HG02642 (cell line): ENCODE measurements at regions not wholly inside any gene's neighbourhood (a gene's known extent, or its start where the extent isn't known, plus 50 kb on each side); places are given as distances from the start of the nearest gene placed in this dataset.

Source experiments
- ATAC-seq: cut with Tn5 transposase; IDR thresholded peaks from one replicate; pipeline ENCODE4 v1.9.1; 2021; ENCODE audit warnings: mild to moderate bottlenecking; ENCODE audit not compliant: unreplicated experiment, poor library complexity

DNA sequence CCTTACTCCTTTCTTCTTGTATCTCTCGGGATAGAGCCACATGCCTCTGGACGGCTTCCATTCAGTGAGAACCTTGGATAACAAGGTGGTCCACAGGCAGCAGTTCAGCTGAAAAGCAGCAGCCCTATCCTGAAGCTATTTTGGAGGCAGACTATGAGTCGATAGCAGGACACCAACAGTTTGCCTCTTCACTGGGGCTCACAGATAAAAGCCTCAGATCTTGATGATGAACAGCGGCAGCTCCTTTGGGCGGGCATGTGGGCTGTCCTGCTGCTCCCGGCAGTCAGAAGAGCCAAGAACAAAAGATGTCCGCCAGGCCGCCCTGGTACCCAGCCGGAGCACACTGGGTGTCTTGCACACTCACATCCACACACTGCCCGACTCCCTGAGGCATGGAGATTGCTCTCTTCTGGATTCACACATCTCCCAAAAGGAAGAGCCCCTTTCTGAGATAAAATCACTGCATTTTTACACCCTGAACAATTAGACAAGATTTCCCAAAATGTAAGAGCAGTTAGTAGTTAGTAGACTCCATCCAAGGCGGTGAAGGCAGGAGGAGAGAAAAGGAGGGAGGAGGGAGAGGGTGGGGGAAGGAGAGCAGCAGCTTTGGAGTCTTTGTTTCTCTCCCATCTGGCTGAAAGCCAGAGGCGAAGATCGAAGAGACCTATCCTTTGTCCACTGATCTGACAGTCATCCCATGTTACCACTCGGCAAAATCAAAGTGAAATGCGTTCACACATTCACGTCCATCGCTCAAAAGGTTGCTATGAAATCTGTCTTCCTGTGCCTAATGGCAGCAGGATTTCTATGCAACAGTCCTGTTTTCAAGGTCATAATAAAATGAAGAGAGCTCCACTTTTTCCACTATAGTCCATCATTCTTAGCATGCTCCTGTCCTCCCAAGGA, 90.1 kb upstream of the KLF7 start:
- no peak for ATAC-seq

GRCh38 chr2:207256476-207257207, 90.9 kb upstream of the KLF7 start:
- no peak for ATAC-seq

DNA sequence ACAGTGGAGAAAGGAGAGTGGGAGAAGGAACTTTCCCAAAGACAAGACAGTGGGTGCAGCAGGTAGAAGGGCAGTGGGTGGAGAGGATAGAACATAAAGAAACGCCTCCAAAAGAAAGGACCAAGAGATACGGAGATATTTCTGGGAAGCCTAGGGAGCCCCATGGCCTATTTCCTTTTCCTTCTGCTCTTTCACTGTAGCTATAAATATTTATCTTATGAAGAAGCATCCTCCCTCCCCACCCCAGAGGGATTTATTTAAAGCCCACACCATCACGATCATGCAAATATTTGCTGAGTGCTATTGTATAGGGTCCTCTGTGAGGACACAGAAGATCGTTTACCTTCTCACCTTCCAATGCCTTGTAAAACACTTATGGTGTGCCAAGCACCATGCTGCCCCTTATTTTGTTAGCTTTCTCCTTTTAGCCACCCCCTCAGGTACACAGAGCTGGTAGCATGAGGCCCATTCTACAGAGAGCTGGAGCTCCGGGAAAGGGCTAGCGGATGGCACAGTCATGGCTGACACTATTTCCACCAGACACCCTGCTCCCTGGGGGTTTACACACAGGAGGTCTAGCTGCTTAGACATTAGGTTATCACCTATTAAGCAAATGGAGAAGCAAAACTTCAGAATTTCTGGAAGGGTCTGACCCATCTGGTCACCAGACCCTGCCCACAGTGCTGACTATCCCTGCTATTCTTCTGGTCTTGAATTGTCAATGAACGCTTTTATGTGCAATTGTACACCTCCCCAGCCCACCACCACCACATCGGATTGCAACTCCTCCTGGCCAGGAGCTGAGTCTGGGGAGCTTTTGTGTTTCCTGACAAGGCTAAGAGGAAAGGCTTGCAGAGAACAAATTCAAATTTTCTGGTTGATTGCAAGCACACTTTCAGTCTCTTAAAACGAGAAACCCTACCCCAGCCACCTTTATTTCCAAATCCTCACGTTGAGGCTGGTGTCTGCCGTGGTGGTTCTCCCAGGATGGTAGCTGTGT, 91.8 kb upstream of the KLF7 start:
- ATAC-seq: no peak

DNA sequence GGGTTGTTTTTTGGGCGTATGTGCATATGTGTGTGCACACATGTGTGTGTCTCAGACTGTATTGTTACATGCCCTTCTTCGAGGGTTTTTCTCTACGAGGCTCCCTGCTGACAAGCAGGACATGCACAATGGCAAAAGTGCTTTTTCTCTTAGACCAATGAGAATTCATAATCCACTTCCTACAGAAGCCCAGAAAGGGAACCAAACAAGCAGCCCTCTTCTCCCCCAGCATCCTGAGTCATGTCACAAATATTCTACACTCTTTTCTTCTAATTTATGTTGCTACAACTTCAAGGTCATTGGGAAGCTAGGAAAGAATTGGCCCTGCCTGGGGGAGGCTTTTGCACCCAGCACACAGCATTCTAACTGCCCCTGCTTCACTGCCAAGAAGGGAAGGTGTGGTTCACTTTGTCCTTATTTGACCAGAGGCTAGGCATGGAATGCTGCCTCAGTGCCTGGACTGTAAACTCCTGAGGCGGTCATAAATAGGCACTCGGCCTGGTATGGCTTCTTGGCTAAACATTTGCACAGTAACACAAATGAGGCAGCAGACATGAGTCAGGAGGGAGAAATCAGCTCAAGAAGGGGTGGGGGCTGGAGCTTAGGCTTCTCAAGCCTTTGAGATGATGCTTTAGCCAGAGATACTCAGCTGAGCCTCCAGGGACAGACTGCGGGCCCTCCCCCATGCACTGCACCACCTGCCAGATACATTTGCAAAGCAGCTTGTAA, 92.7 kb upstream of the KLF7 start:
- ATAC-seq: no peak

DNA sequence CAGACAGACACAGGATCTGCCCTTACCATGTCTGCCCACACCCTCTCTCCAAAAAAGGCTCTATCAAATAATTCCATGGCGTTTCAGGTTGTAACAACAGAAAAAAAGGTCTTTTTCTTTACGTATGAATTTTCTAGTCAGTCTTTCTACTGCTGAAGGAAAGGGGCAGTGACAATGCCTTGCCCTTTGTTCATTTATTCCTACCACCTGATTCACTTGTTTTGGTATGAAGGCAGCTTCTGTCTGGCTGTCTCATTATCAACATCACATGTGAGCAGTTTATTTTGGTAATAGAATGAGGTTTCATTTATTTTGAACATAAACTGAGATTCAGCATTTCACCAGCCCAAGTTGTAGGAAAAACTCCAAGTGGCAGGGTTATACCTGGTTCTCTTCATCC, 94.3 kb upstream of the KLF7 start:
- no peak for ATAC-seq

GRCh38 chr2:207260947-207261346, 95.2 kb upstream of the KLF7 start:
- ATAC-seq: no peak

GRCh38 chr2:207264310-207264709, 98.6 kb upstream of the KLF7 start:
- ATAC-seq: no peak

- no peak for ATAC-seq
These were observed 99.6 kb upstream of the KLF7 start for GRCh38 chr2:207265332-207265731.

DNA sequence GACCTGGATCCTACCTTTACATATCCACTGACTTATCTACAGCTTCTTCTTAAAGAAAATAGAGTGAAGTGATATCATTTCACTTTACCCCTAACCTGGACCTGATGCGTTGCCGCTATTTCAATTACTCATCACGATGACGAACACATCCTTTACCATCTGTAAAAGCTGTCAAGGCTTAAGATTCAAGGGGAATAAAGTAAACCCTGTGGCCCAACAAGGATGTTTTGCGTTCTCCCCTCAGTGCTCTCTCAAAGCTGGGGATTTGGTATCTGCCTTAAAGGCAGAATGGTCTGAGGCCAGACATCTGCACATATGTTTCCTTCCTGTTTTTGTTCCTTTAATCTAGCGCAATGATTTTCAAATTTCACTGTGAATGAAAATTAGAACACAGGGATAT, 100.1 kb upstream of the KLF7 start:
- no peak for ATAC-seq

DNA sequence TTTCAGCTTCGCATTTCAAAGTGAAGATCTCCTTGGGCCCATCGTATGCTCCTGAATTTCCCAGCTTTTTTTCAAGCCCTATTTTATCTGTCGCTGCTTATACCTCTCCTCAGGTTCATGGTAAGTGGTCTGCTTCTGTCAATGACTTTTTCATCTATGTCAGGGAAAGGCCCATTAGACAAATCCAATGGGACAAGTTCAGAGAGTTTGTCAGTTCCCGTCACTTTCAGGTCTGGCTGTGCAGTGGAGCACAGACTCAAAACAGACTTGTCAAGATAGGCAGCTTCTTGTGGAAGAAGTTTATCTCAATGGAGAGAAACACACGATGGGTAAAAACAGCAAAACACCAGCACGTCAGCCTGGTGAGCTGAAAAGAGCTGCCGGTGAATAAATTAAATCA, 100.9 kb upstream of the KLF7 start:
- no peak for ATAC-seq

DNA sequence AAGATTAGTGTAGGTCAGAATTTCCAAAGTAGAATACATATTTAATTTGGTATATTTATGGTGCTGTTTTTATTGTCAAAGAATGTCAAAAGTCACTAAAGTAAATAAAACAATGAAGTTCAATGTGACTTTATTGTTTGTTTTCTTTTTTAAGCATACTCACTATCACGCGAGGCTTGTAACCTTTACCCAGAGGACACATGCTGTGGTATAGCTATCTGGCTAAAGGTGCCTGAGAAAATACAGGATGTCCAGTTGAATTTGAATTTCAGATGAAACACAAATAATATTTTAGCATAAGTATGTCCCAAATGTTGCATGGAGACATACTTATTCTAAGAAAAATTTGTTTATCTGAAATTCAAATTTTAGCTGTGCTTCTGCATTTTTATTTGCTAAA, 103.3 kb upstream of the KLF7 start:
- no peak for ATAC-seq

GRCh38 chr2:207274530-207275189, 108.9 kb upstream of the KLF7 start:
- no peak for ATAC-seq

GRCh38 chr2:207275779-207276178, 110.0 kb upstream of the KLF7 start:
- no peak for ATAC-seq

DNA sequence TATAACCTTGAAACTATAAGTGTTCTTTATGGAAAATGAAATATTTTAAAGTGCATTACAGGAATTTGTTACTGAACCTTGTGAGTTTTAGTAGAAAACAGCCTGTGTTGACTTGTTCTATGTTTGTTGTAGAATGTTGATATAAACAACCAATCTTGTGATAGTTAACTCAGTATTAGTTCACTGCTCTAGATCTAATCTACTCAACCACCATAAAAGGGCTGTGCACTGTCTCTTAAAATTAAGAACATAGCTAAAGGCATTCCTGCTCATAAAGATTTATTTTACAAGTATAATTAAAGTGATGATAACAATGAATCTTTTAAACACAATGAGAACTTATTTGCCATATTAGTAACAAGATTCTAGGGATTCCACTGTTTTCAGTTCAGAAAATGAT, 110.5 kb upstream of the KLF7 start:
- no peak for ATAC-seq

DNA sequence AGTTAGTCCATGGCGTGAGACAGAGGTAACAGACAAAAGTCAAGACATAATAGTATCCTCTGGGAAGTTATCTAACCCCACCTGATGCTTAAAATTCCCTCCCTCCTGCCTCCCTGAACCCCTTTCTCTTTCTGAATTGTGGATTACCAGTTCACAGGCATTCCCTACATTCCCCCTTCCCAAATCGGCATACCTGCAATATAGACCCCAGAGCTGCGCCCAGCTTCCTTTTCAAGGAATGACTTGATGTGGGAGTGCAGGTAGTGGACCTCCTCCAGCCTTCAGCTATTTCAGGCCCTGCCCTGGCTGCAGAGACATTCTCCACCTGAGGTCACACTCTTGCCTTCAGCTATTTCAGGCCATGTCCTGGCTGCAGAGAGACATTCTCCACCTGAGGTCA, 111.1 kb upstream of the KLF7 start:
- no peak for ATAC-seq

DNA sequence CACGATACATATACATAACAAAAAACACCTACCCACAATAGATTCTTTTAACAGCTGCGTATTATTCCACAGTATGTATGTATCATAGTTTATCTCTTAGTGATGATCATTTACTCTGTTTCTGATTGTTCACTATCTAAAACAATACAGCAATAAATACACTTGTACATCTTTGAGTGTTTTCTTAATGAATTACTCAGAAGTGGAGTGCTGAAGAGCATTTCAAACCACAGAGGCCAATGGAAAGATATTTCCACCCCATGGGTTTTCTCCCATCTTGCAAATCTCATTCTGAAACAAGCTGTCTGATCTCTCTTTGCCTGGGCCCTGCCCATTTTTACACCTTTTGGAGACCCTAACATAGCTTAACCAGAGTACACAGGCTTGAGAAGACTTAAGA, 113.8 kb upstream of the KLF7 start:
- ATAC-seq: no peak

DNA sequence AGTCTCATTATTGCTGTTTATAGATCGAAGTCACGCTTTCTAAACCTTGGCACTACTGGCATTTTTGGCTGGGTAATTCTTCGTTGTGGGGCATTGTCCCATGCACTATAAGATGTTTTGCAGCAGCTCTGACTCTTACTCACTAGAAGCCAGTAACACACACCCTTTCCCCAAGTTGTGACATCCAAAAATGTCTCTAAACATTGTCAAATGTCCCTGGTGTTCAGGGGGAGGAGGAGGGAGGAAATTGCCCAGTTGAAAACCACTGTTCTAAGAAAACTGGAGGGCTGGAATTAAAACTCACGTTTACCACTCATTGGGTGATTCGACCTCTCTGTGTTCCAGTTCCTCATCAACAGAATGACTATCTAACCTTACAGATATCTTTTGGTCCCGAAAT, 115.7 kb upstream of the KLF7 start:
- ATAC-seq: no peak

DNA sequence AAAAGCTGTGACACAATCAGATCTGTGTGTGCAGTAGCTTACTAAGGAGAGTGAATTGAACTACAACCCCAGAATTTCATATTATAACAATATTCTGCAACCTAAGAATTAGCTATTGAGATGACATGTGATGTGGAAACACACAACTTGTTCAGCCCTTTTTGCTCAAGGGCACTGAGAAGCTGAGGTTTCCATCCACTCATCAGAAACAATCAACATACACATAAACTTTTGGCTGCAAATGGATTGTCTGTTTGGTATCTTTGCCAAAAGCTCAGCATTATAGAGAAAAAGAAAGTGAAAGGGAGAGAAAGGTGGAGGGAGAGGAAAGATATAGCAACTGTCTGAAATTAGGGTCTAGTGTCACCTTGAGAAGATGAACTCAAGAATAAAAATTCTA, 117.2 kb upstream of the KLF7 start:
- ATAC-seq: peak; percentile 31

DNA sequence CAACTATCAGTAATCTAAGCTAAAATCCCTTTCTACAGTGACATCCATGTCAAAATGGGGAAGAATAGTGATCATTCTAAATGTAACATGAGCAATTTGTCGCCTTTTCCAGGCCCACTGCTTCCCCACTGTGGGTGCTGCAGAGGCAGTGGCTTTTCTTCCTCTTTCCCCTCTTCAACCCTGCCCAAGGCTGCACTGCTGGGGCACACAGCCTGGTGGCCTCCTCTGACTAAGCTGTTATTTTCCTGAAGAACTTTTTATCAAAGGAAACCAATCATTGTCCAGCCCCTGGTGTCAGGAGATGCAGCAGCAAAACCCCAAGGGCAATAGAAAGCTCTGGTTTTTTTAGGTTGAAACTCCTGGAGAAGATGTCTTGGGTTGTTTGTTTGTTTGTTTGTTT, 117.6 kb upstream of the KLF7 start:
- peak; percentile 51 for ATAC-seq
